Inflammatory macrophage treated with lipopolysaccharide for 4 hours (primary cell): ENCODE measurements at regions not wholly inside any gene's neighbourhood (a gene's known extent, or its start where the extent isn't known, plus 50 kb on each side); places are given as distances from the start of the nearest gene placed in this dataset.
"Not testable (repeated sequence)": the region's sequence is repeated elsewhere in the genome, so short reads cannot be mapped to it uniquely, and the experiment has no call there.

ENCODE experiments used
- DNase-seq: peaks from one replicate; pipeline ENCODE4 v3.0.0-alpha.2; 2020

DNA sequence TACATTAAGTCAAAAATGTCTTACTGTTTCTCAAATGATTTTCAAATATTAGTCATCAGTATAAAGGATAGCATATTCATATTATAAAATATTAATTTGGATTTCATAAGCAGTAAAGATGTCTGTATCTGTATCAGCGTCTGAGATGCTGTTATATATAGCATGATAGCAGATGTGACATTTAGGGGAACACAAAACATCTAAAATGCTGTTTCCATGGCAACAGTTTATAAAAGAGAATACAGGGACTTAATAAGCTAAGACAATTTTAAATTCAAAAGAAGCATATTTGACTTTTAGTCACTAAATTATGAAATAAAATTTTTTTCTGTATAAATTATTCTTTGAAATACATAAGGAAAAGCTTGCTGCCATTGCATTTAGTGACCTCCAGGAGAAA, 432.2 kb downstream of the PDGFC start:
- DNase-seq: no peak

DNA sequence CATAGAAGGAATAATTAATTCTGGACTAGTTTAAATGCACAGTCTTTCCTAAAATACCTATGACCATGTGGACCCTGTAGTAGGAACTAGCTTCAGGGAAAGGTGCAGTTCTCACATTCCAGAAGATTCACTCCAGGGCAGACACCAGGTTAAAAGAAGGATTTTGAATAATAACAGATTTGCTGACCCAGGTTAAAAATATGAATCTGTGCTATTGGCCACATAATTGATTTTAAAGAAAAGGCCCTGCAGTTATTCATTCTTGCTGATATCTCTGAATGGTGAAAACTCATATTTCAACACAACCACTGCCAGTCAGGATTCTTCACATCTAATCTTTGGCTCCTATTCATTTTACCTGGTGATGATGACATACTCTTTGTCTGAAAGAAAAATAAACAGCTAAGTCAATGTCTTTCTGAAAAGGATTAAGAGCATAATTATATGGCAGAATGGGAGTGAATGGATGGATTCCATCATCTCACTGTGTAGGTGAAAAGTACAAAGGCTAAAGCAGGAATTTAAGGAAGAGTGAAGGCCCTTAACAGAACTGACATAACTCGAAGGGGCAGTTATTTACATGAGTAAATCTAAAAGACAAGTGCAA, 432.8 kb downstream of the PDGFC start:
- DNase-seq: no peak

DNA sequence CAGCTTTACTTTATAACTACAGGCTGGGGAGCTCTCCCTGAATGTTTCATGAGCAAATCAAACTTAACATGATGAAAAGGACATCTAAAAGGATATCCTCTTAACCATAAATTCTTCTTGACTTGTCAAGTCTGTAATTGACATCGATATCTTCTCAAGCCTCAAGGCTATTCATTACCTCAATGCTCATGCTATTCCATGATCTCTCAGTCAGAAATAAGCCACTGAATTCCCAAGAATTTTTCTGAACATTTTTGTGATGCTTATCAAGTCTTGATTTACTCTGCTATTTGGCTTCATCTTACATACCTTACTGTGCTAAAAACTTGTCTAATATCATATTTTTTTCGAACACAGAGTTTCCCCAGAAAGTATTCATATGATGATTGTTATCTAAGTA, 433.4 kb downstream of the PDGFC start:
- no peak for DNase-seq

DNA sequence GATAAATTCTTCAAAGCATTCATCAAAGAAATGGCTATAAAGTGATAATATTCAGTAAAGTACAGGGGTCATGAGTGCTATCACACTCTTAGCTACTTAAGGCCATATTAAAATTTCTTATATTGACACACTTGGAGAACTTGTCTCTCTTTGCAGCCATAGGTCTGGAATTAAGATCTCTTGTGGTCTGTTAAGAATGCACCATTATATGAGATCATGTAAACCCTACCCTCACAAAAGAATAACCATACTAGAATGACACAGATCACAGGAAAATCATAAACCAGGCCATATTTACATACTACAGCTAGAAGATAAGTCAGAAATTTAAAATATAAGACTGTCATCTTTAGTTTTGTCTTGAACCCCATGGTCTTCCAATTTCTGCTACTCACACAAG, 434.3 kb downstream of the PDGFC start:
- DNase-seq: no peak

DNA sequence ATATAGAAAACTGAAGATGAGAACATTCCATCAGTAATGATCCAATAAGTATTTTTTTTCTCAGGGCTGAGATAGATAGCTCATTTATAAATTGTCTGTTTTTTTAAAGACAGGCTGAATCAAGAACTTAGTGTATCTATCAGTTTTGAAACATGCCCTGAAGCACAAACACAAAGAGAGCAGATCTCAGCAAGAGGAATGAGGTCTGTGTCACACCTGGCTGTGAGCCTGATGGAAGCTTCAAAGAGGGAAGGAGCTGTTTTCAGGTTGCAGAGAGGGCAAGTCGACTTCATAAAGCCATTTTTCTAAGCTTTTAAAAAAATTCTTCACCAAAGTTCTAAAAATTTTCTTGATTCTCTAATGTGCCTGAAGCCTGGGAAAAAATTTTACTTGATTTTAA, 434.9 kb downstream of the PDGFC start:
- DNase-seq: no peak

DNA sequence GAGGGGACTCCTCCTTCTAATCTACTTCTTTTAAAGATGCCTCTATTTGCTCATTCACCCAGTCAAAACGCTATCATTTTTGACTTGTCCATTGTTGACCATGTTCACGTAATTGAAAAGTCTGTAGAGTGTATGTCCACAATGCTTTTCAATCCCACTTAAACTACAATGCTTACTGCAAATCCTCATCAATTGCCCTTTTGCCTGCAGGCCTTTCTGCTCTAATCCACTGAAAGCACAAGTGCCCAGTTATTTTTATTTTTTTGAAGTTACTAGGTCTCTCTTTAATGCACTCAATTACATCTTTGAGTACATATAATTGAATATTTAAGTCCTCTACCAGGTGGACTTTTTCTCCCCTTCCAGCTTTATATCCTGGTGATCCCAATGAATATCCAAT, 437.4 kb downstream of the PDGFC start:
- no peak for DNase-seq

DNA sequence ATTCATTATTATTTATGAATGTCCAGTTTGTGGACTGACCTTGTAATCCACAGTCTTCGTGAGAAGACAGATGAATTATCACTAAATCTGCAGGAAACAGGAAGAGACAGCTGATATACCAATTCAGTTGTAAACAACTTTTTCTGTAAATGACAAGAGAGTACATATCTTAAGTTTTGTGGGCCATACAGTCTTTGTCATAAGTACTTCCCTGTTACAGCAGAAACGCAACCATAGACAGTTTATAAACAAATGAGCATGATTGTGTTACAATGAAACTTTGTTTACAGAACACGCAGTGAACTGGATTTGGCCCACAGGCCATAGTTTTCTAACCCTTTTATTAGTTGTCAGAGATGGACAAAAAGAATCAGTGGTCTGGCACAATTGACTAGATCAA, 443.4 kb downstream of the PDGFC start:
- DNase-seq: no peak

DNA sequence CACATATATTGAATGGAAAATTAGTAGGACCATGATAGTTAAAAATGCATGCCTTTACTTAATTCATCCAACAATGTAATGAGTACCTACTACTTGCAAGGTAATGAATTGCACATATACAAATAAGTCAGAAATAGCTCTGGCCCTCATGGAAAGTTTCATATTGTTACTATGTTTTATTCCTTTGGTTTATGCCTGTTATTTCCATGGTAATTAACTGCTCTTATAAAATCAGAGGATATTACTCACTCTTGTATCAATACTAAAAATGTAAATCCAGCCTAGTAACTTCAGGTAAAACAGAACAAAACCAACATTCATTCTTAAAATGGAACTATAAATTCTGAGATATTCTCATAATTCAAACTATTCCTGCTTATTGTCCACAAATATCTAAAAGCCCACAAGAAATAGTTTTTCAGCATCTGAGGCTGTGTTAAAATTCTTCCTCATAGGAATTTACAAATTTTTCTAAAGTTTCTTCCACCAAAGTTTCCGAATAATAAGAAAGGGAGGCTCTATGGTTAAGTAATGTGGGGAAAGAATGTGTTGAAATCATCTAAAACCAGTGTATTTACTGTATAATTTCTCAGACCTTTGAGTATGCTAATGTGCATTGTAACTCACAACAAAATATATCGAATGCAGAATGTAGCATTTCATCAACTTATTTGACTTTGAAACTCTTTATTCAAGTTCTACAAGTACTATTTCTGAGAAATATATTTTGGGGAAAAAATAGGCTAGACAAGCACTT, 444.2 kb downstream of the PDGFC start:
- no peak for DNase-seq

DNA sequence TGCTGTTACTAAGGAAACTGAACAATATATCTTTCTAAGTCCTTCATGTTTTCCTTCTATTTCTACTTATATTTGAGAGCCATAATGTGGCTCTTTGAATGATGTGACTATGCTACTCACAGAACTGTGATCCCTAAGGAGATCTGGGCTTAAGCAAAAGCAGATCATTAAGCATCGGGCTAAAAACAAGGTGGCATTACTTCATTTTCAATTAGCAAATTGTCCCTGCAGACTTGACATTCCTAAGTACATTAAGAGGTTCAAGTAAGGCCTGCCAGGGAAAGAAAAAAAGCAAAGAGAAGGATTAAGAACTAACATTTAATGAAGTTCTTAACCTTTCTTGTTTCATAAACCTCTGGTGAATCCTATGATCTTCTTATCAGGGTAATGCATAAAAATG, 447.6 kb downstream of the PDGFC start:
- DNase-seq: no peak

DNA sequence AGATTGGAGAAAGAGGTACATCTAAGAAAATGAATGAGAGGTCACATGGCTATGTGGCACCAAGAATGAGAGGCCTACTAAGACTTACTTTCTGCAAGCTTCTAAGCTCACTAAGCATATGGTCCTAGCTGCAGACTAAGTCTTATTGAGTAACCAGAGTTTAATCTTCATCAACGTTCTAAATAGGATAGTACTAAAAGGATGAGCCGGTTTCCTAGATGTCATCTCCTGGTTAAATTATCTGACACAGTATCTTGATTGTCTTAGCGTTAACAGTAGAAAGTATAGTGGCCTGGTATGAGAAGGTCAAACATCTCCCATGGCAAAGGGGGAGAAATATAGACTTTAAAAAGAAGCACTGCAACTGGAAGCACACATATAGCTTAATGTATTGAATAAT, 448.1 kb downstream of the PDGFC start:
- no peak for DNase-seq

DNA sequence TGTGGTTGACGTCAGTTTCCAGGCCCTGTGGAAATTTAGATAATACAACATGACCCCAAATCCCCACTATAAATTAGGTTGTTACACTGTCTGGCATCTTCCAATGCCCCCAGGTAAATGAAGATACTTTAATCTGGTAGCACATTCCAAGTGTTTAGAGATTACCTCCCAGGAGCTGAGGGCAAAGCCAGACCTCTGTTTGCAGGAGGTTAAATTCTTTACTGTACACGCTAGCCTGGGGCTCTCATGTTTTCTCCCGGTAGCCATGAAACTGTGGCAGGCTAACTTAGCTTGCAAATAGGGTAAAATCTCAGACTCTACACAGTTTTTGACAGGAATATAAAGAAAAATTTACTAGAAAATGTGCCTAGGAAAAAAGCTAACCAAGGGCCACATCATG, 450.0 kb downstream of the PDGFC start:
- no peak for DNase-seq

DNA sequence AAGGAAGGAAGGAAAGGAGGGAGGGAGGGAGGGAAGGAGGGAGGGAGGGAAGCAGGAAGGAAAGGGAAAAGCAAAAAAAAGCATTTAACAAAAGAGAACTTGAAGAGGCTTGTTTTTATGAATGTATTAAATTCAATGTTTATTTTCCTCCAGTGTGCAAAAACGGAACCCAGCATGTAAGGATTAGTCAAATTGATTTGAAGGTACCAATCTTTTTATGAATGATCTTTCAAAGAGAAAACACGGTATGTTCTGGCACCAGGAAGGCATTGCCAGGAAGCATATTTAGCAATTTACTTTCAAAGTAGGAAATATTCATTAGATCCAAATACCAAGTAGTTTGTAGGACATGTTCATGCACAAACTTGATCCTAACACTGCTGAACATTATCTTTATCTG, 453.6 kb downstream of the PDGFC start:
- no peak for DNase-seq

DNA sequence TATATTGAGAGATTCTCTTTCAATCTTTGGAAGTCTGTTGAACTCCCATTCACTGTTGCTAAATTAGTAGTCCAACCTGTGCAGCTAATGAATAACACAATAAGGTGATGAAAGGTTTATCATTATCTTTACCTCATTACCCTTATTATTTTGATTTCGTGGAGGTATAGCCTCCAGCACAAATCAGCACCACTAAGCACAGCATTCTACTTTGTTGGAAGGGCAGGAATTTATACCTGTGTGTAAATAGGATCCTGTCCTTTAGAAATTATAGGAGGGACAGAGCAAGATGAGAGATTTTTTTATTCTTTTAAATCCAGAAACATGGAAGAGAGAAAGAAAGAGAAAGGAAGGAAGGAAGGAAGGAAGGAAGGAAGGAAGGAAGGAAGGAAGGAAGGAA, 454.1 kb downstream of the PDGFC start:
- no peak for DNase-seq

DNA sequence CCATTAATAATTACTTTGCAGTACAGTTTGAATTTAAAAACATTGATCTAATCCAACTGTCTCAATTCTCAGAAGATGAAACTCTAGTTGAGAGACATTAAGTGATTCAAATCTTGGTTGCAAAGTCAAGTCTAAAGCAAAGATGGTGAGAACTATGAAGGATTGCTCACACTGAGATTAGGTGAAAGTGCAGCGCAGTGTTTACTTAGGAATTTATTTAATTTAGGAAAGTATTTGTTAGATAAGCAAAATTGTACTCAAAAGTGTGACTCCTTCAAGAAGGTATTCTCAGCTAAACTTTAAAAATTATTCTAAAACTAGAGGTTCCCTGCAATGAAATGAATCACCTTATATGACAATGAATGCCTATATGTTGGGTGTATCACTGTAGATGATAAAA, 454.9 kb downstream of the PDGFC start:
- no peak for DNase-seq

DNA sequence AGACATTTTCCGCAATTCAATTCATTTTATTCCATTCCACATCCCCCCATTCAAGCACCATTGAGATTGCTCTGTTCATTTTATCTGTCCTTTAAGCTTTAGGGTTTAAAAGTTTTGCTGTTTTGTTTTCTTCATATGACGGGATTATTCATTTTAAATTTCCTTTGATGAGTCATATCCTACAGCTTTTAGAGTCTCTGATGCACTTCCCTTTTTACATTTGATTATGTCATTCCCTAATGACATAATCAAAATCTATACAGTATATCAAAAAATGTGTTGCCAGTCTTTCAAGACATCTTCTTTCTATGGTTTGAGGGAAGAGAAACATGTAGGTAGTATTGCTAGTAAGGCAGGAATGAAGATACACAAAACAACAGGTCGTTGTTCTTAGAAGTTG, 456.3 kb downstream of the PDGFC start:
- DNase-seq: peak; percentile 78

DNA sequence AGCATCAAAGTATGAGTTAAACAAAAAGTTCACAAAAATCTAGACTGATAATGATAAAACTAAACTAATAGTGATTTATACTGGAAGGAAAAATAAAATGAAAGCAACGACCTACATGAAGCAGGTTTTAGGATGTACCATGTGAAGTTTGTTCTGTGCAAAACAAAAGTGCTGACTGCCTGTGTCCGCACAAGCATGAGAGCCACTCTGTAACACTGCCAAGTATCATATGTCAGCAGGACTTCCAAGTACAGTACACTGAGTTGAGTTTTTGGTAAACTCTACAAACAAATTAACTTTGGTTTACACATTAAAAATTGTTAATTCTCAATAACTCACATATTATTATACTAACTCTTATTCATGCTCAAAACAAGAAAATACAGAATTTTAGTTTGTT, 459.0 kb downstream of the PDGFC start:
- DNase-seq: no peak

DNA sequence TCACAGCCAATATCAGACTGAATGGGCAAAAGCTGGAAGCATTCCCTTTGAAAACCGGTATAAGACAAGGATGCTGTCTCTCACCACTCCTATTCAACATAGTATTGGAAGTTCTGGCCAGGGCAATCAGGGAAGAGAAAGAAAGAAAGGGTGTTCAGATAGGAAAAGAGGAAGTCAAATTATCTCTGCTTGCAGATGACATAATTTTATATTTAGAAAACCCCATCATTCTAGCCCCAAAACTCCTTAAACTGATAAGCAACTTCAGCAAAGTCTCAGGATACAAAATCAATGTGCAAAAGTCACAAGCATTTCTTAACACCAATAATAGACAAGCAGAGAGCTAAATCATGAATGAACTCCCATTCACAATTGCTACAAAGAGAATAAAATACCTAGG, 461.7 kb downstream of the PDGFC start:
- not testable (repeated sequence) for DNase-seq

DNA sequence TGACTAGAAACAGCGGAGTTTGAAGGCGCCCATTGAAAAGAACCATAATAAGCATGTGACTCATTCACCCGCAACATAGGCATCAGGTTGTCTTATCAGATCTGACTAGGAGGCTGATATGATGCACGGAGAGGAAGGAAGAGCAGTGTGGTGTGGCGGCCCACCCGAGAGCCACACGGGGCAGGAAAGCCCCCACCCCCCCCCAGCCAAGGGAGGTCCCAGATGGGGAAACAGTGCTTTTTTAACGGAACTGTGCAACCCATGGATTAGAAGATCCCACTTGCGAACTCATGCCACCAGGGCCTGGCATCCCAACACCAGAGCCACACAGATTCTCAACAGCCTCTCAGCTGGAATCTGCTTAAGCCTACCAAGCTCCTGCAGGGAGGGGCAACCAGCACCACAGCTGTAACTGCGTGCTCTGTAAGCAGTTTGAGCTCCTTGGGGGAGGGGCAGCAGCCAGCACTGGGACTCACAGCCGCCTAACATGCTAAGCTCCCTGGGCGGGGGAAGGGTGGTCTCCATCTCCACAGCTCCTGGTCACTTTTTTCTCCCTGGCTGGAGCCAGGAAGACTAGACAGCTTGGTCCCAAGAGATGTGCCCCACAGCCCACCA, 466.2 kb downstream of the PDGFC start:
- no peak for DNase-seq

DNA sequence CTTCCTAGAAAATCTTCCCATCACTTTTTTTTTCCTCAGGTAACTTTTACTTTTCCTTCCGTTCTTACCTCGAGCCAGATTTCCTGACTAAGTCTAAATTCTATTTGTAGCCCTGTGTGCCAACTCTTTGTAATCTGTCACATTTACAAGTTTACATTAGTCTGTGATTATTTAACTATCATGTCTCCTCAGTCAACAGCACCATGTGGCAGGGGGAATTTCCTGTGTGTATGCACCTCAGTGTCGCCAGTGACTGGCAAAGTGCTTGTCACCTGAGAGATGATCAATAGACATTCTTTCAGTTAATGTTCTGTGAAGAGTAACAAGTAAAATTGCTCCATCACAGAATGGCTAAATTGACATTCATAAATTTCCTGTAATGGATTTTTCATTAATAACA, 468.5 kb downstream of the PDGFC start:
- no peak for DNase-seq

DNA sequence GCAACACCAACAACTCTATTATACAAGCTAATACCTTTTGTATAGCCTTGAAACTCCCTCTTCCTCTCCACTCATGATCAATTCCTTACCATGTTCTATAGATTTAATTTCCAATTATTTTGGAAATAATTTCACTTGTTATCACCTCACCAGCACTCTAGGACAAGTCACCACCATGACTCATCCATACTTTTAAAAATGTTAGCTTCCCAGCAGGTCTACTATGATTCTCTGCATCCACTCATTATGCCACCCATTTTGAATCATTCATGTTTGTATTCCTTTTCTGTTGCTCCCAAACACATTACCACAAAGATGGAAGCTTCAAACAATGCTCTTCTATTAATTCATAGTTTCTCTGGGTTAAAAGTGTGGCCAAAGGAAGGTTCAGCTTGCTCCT, 469.6 kb downstream of the PDGFC start:
- DNase-seq: no peak

DNA sequence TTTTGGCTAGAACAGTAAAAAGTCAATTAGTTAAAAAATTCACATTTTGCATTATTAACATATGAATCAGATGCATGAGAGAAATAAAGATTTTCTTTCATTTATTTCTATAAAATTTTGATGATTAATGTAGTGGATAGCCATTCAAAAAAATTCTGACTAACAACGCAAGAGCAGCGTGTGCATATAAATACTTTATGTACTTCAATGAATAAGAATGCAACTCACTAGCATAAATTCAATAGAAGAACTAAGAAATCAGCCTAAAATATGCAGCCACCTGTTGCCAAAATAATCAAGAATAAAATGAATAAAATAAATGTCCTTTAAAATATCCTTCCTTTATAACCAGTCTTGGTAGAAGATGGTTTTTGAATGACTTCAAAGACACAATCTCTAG, 471.9 kb downstream of the PDGFC start:
- DNase-seq: no peak

DNA sequence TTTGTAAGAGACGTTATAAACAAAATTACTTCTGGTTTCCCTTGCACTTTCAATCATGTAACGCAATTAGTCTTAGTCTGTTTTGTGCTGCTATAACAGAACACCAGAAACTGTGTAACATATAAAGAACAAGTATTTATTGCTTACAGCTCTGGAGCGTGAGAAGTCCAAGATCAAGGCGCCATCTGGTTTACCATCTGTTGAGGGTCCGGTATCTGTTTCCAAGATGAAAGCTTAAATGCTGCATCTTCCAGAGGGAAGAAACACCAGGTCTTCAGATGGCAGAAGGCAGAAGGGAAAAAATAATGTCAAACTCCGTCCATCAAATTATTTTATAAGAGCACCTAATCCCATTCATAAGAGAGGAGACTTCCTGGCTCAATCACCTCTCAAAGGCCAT, 474.1 kb downstream of the PDGFC start:
- no peak for DNase-seq

DNA sequence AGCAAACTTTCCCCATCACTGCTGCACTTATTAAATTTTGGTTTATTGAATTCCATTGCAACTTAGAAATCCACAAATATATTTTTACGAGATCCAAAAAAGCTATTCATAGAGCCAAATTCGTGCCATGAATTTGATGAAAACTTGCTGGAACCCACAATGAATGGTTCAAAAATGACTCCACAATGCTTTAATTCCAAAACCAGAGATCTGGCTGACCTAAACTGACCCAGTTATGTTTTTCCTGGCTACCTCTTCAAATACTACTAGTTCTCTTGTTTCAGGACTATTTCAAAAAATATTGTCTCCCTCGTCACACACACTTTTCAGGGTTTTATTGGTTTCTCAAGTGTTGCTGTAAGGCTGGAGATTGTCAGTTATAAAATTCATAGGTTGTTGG, 474.8 kb downstream of the PDGFC start:
- no peak for DNase-seq

DNA sequence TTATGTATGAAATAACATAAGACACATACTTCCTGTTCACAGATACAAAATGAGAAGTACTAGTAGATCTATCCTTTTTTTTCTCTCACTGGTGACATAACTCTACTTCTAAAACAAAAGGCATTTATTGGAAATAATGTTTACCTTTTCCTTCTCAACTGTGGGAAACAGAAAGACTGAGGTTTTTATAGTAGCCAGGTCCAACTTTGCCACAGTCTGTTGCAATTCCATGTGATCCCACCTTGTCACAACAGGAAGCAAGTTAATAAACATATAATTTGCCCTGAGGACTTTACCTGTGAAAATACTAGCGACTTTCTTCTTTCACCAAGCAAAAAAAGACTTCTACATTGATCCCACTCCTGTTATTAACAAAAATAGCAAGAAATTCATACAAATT, 475.8 kb downstream of the PDGFC start:
- no peak for DNase-seq

DNA sequence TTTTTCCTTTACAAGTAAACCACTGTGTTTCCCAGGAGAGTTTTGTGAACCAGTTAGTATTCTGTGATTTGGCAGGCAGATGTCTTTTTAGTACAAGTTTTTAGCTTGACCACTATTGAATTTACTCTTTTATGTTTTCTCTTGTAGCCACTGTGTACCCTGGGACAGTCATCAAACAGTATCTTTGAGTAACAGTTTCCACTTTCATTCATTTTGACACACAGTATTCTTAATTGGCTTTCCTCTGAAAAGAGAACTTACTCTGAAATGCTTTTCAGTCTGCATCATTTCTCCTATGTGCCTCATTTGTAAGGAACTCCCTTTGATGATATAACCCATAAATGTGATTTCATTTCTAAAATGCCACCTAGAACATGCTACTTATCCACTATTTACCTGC, 476.5 kb downstream of the PDGFC start:
- no peak for DNase-seq
